ENCODE measurements at regions not wholly inside any gene's neighbourhood (a gene's known extent, or its start where the extent isn't known, plus 50 kb on each side); places are given as distances from the start of the nearest gene placed in this dataset.

- Histone ChIP-seq H2AK5ac (ENCODE audit: low read depth, low read length) (no peak overlapping the region), H3K27ac (ENCODE audit: insufficient read depth, low read length) (no peak overlapping the region), H2AFZ (replicated peaks; ENCODE audit: low read length, poor library complexity) (no peak overlapping the region), H4K8ac (ENCODE audit: low read depth in 2 of 2, low read length in 2 of 2) (no peak overlapping the region), H3K4me1 (ENCODE audit: control insufficient read depth, insufficient read depth, low read length) (no peaks in the 10 kb centered on the region), H2AK9ac (replicated peaks; ENCODE audit: low read depth, low read length, poor library complexity) (no peak overlapping the region), H3K9ac (ENCODE audit: low read depth, low read length) (no peak overlapping the region), H2BK120ac (ENCODE audit: low read depth, low read length) (no peak overlapping the region), H4K20me1 (ENCODE audit: insufficient read depth, low read length) (no peaks in the 10 kb centered on the region), H2BK20ac (ENCODE audit: low read depth, low read length) (no peak overlapping the region), H3K4me3 (ENCODE audit: insufficient read depth, low read depth, low read length) (no peak overlapping the region), H3K18ac (ENCODE audit: low read depth, low read length) (no peak overlapping the region), H3K14ac (replicated peaks; ENCODE audit: low read depth, low read length) (no peak overlapping the region), H3K27me3 (ENCODE audit: control insufficient read depth, insufficient read depth, low read length) (no peaks in the 10 kb centered on the region), H3K9me1 (ENCODE audit: insufficient read depth, low read length) (no peaks in the 10 kb centered on the region), H3K79me1 (ENCODE audit: low read depth in 1 of 2, low read length in 2 of 2) (no peaks in the 10 kb centered on the region), H2BK5ac (ENCODE audit: low read depth, low read length, poor library complexity, severe bottlenecking) (no peak overlapping the region), H3K56ac (ENCODE audit: extremely low read depth, insufficient read depth, low read length) (no peak overlapping the region), H3K9me3 (ENCODE audit: control insufficient read depth, insufficient read depth, low read length) (peaks cover 54% of the 10 kb centered on the region), H3K4ac (ENCODE audit: low read depth, low read length) (no peak overlapping the region), H3K36me3 (ENCODE audit: control insufficient read depth, insufficient read depth, low read length) (no peaks in the 10 kb centered on the region), H4K91ac (ENCODE audit: insufficient read depth, low read depth, low read length) (no peak overlapping the region), H3K4me2 (ENCODE audit: low read depth, low read length) (no peak overlapping the region), H2BK15ac (ENCODE audit: low read depth, low read length) (no peak overlapping the region), H3K23ac (ENCODE audit: low read depth, low read length) (no peak overlapping the region), H4K5ac (ENCODE audit: low read depth, low read length) (no peak overlapping the region)
- ChIA-PET POLR2A (ENCODE audit: unreplicated experiment) (no interaction called here), CTCF (no interaction called here)
- ATAC-seq (ENCODE audit: low read depth) (no peak), DNase-seq (no peak)
- intact Hi-C loops (cut with micrococcal nuclease) (no loop called here), in situ Hi-C loops (cut with MboI; ENCODE audit: low sequenced_read_pairs) (no loop called here), dilution Hi-C loops (cut with HindIII; ENCODE audit: low sequenced_read_pairs, unreplicated experiment) (no loop called here)
- WGBS, 2 experiments (ENCODE audit: extremely low coverage in 2 of 2, insufficient read length in 1 of 2) = 17% methylated on average over 2 of the region's 8 CpGs; no CpG with 5 or more reads in 1 of the 2 experiments
- no TSS peak for BruUV-seq (replicated peaks)
- TF ChIP-seq CHD1 (IDR thresholded peaks at IDR 0.05; ENCODE audit: low read depth, low read length) = no peak
- TF ChIP-seq, protein P1, sequence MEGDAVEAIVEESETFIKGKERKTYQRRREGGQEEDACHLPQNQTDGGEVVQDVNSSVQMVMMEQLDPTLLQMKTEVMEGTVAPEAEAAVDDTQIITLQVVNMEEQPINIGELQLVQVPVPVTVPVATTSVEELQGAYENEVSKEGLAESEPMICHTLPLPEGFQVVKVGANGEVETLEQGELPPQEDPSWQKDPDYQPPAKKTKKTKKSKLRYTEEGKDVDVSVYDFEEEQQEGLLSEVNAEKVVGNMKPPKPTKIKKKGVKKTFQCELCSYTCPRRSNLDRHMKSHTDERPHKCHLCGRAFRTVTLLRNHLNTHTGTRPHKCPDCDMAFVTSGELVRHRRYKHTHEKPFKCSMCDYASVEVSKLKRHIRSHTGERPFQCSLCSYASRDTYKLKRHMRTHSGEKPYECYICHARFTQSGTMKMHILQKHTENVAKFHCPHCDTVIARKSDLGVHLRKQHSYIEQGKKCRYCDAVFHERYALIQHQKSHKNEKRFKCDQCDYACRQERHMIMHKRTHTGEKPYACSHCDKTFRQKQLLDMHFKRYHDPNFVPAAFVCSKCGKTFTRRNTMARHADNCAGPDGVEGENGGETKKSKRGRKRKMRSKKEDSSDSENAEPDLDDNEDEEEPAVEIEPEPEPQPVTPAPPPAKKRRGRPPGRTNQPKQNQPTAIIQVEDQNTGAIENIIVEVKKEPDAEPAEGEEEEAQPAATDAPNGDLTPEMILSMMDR (conservative IDR thresholded peaks at IDR 0.05; ENCODE audit: low read depth, low read length) = no peak
- TF ChIP-seq RAD21 (IDR thresholded peaks at IDR 0.05; ENCODE audit: low read length) = no peak
- no peak for TF ChIP-seq SMC3 (IDR thresholded peaks at IDR 0.05; ENCODE audit: low read depth, low read length)
- no peak for TF ChIP-seq MXI1 (IDR thresholded peaks at IDR 0.05; ENCODE audit: borderline replicate concordance, low read depth, low read length)
- TF ChIP-seq RCOR1 (IDR thresholded peaks at IDR 0.05; ENCODE audit: insufficient replicate concordance, low read length) = no peak
- TF ChIP-seq RFX5 (IDR thresholded peaks at IDR 0.05; ENCODE audit: low read depth, low read length) = no peak
- no peak for TF ChIP-seq MAFK (IDR thresholded peaks at IDR 0.05; ENCODE audit: low read depth, low read length)
- TF ChIP-seq BHLHE40 (IDR thresholded peaks at IDR 0.05; ENCODE audit: low read depth, low read length) = no peak
- TF ChIP-seq, protein P2, sequence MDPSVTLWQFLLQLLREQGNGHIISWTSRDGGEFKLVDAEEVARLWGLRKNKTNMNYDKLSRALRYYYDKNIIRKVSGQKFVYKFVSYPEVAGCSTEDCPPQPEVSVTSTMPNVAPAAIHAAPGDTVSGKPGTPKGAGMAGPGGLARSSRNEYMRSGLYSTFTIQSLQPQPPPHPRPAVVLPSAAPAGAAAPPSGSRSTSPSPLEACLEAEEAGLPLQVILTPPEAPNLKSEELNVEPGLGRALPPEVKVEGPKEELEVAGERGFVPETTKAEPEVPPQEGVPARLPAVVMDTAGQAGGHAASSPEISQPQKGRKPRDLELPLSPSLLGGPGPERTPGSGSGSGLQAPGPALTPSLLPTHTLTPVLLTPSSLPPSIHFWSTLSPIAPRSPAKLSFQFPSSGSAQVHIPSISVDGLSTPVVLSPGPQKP (IDR thresholded peaks at IDR 0.05; ENCODE audit: borderline replicate concordance, low read depth, low read length) = no peak
- TF ChIP-seq FOS (IDR thresholded peaks at IDR 0.05; ENCODE audit: low read depth, low read length) = no peak
- no peak for TF ChIP-seq NFE2L2 (IDR thresholded peaks at IDR 0.05; ENCODE audit: low read depth, low read length)
- no peak for TF ChIP-seq POLR2A (IDR thresholded peaks at IDR 0.05; ENCODE audit: low read depth, low read length)
Measured at GRCh38 chr22:48099251-48099650, 1336.8 kb downstream of the TBC1D22A start.

Measured in IMR-90 (cell line).